ENCODE measurements at regions not wholly inside any gene's neighbourhood (a gene's known extent, or its start where the extent isn't known, plus 50 kb on each side); places are given as distances from the start of the nearest gene placed in this dataset.

- Histone ChIP-seq H3K9me3 (no peaks in the 10 kb centered on the region), H3K4me1 (no peaks in the 10 kb centered on the region), H3K36me3 (no peaks in the 10 kb centered on the region), H3K4me3 (no peak overlapping the region), H3K9ac (ENCODE audit: low read depth in 2 of 2, low read length in 2 of 2) (no peak overlapping the region), H3K27ac (no peak overlapping the region), H3K27me3 (no peaks in the 10 kb centered on the region)
- TF ChIP-seq, protein P1, sequence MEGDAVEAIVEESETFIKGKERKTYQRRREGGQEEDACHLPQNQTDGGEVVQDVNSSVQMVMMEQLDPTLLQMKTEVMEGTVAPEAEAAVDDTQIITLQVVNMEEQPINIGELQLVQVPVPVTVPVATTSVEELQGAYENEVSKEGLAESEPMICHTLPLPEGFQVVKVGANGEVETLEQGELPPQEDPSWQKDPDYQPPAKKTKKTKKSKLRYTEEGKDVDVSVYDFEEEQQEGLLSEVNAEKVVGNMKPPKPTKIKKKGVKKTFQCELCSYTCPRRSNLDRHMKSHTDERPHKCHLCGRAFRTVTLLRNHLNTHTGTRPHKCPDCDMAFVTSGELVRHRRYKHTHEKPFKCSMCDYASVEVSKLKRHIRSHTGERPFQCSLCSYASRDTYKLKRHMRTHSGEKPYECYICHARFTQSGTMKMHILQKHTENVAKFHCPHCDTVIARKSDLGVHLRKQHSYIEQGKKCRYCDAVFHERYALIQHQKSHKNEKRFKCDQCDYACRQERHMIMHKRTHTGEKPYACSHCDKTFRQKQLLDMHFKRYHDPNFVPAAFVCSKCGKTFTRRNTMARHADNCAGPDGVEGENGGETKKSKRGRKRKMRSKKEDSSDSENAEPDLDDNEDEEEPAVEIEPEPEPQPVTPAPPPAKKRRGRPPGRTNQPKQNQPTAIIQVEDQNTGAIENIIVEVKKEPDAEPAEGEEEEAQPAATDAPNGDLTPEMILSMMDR (IDR thresholded peaks at IDR 0.05): no peak
- DNase-seq: no peak
- intact Hi-C loops (cut with DNase I): no loop called here
These were observed 303.9 kb downstream of the SMOC2 start for GRCh38 chr6:168744861-168745260.

DNA sequence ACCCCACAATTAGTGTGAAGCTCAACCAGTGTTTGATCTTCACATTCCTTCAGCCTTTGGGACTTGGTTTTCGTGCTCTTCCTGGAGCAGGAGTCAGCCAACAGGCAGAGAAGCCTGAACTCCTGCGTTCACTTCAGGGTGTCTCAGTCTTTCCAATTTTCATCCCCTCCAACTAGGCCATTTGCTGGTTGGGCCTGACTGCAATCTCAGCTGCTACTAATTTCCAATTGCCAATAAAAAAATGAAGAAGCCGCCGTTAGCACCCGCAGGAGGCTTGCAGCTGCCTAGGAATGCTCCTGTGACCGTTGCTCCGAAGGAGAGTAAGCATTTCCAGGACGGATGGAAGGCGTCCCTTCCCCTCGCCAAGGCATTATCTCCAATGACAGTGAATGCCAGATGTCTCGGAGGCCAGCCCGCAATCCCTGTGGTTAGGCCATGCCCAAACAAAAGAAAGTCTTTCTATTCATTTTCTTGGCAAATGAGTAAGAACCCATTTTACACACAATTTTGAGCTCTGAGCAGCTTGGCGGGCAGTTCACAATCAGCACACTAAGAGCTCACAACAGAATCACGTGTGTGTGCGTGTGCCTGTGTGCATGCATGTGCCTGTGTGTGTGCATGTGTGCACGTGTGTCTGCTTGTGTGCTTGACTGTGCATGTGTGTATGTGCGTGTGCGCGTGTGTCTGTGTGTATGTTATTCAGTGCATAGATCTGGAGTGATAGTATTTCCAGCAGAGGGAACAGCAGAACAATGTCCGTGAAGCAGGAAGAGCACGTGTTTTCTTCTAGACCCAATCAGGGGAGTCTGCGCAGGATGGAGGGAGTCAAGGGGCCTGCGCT, 301.2 kb downstream of the SMOC2 start:
- Histone ChIP-seq H3K27me3 (no peaks in the 10 kb centered on the region), H3K36me3 (no peaks in the 10 kb centered on the region), H3K9ac (ENCODE audit: low read depth in 2 of 2, low read length in 2 of 2) (no peak overlapping the region), H3K9me3 (no peaks in the 10 kb centered on the region), H3K4me3 (no peak overlapping the region), H3K27ac (no peak overlapping the region), H3K4me1 (no peaks in the 10 kb centered on the region)
- intact Hi-C loops (cut with DNase I): no loop called here
- TF ChIP-seq, protein P1 (IDR thresholded peaks at IDR 0.05): no peak
- no peak for DNase-seq

DNA sequence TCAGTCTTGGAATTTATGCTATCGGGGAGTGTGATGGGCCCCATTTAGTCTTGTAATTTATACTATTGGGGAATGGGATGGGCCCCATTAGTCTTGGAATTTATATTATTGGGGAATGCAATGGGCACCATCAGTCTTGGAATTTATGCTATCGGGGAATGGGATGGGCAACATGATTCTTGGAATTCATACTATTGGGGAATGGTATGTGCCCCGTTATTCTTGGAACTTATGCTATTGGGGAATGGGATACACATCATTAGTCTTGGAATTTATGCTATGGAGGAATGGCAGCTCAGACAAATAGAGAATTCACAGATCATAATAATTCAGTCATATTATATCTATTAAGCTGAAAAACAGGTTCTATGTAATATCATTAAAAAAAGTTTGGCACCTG, 300.3 kb downstream of the SMOC2 start:
- H3K9ac ChIP-seq (ENCODE audit: low read depth in 2 of 2, low read length in 2 of 2): no peak overlapping the region
- no peak for DNase-seq
- TF ChIP-seq, protein P1 (IDR thresholded peaks at IDR 0.05): no peak

GRCh38 chr6:168739381-168739780, 298.4 kb downstream of the SMOC2 start:
- intact Hi-C loops (cut with DNase I): no loop called here

More for the DNA sequence above, 300.3 kb downstream of the SMOC2 start:
- H3K36me3 ChIP-seq: no peaks in the 10 kb centered on the region
- no peaks in the 10 kb centered on the region for H3K9me3 ChIP-seq
- intact Hi-C loops (cut with DNase I): no loop called here
- H3K27ac ChIP-seq: no peak overlapping the region
- no peak overlapping the region for H3K4me3 ChIP-seq
- H3K27me3 ChIP-seq: no peaks in the 10 kb centered on the region
- H3K4me1 ChIP-seq: no peaks in the 10 kb centered on the region

DNA sequence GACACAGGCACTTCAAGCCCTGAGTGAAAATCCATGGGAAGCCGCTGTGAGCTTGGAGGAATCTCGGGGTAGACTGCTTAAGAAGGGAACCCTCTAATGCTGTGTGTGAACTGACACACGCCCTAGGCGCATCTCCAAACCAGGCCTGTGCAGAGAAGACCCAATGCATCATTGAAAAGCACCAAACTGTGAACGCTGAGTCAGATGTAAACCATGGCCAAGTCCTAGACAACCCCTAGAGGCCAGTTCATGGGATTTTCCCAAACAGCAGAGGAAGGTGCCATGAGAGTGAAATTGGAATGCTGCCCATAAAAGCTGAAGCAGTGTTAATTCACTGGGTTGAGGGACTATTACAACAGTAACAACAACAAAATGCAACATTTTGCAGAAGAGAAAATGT, 296.5 kb downstream of the SMOC2 start:
- H3K9ac ChIP-seq (ENCODE audit: low read depth in 2 of 2, low read length in 2 of 2): no peak overlapping the region
- no peak overlapping the region for H3K27ac ChIP-seq
- intact Hi-C loops (cut with DNase I): no loop called here
- no peaks in the 10 kb centered on the region for H3K9me3 ChIP-seq
- no peak for DNase-seq
- H3K27me3 ChIP-seq: no peaks in the 10 kb centered on the region
- H3K4me1 ChIP-seq: no peaks in the 10 kb centered on the region
- TF ChIP-seq, protein P1 (IDR thresholded peaks at IDR 0.05): no peak
- no peak overlapping the region for H3K4me3 ChIP-seq
- no peaks in the 10 kb centered on the region for H3K36me3 ChIP-seq

More at GRCh38 chr6:168739381-168739780, 298.4 kb downstream of the SMOC2 start:
- H3K4me3 ChIP-seq: no peak overlapping the region
- no peaks in the 10 kb centered on the region for H3K9me3 ChIP-seq
- no peaks in the 10 kb centered on the region for H3K4me1 ChIP-seq
- H3K27me3 ChIP-seq: no peaks in the 10 kb centered on the region
- TF ChIP-seq, protein P1 (IDR thresholded peaks at IDR 0.05): no peak
- H3K27ac ChIP-seq: no peak overlapping the region
- H3K9ac ChIP-seq (ENCODE audit: low read depth in 2 of 2, low read length in 2 of 2): no peak overlapping the region
- no peaks in the 10 kb centered on the region for H3K36me3 ChIP-seq
- DNase-seq: no peak
